GM12878 (cell line): ENCODE measurements at regions not wholly inside any gene's neighbourhood (a gene's known extent, or its start where the extent isn't known, plus 50 kb on each side); places are given as distances from the start of the nearest gene placed in this dataset.

Experiments used
- CEBPB ChIP-seq, 2 experiments: fragments of 150-350 bp in 1 of 2; IDR thresholded peaks; 2 replicates each; pipeline ENCODE4 v1.6.1; 2012 to 2014; ENCODE audit warnings: low read depth in 2 of 2, low read length in 2 of 2, borderline replicate concordance in 1 of 2, inconsistent platforms in 1 of 2
- CTCF ChIP-seq, 3 experiments: IDR thresholded peaks in 2 of 3; conservative IDR thresholded peaks in 1 of 3; 2 replicates each; pipeline ENCODE4 v1.5.1; 2011; ENCODE audit warnings: low read depth in 3 of 3, low read length in 3 of 3, mild to moderate bottlenecking in 3 of 3, control low read depth in 2 of 3, moderate library complexity in 2 of 3, inconsistent platforms in 1 of 3, mixed read lengths in 1 of 3; ENCODE audit not compliant: control insufficient read depth in 2 of 3, insufficient read depth in 1 of 3; ENCODE audit errors: extremely low read depth in 1 of 3
- HDAC2 ChIP-seq: fragments of 200-600 bp; sonication (generic); IDR thresholded peaks from 2 replicates; pipeline ENCODE4 v1.6.1; 2017
- HDAC6 ChIP-seq: fragments of 200-600 bp; sonication (generic); IDR thresholded peaks from one replicate; pipeline ENCODE4 v1.8.0; 2017; ENCODE audit warnings: antibody characterized with exemption; ENCODE audit not compliant: unreplicated experiment
- POLR2A ChIP-seq: IDR thresholded peaks from 2 replicates; pipeline ENCODE4 v1.6.1; 2011; ENCODE audit warnings: low read depth, mild to moderate bottlenecking, low read length
- RAD21 ChIP-seq: IDR thresholded peaks from 2 replicates; pipeline ENCODE4 v1.6.1; 2011; ENCODE audit warnings: mild to moderate bottlenecking, low read depth, low read length, moderate library complexity; ENCODE audit not compliant: insufficient read depth
- SMARCA5 ChIP-seq: fragments of 450-650 bp; IDR thresholded peaks from 2 replicates; pipeline ENCODE4 v1.6.1; 2017; ENCODE audit warnings: mild to moderate bottlenecking
- SREBF1 ChIP-seq: IDR thresholded peaks from 2 replicates; pipeline ENCODE4 v1.6.1; 2012; ENCODE audit warnings: mild to moderate bottlenecking, low read length
- TF ChIP-seq, protein P1 (sequence below): fragments of 450-650 bp; IDR thresholded peaks from 2 replicates; pipeline ENCODE4 v1.6.1; 2014; ENCODE audit warnings: mild to moderate bottlenecking

DNA sequence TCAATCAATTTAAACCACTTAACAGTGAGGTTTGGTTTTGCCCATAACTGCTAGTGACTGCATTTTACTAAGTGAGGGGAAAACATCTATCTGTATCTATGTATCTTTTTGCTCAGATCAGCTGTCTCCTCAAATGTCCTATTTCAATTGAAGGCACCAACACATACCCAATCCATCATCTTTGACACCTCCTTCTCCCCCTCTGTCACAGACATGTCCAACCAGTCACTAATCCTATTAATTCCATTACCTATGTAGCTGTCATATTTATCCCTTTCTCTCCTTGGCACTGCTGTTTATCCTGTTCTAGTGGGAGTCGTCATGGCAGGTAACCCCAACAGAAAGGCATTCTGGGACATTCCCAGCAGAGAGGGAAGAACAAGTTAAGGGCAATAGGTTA is 975.2 kb upstream of the AUTS2 start:
- TF ChIP-seq, protein P1, sequence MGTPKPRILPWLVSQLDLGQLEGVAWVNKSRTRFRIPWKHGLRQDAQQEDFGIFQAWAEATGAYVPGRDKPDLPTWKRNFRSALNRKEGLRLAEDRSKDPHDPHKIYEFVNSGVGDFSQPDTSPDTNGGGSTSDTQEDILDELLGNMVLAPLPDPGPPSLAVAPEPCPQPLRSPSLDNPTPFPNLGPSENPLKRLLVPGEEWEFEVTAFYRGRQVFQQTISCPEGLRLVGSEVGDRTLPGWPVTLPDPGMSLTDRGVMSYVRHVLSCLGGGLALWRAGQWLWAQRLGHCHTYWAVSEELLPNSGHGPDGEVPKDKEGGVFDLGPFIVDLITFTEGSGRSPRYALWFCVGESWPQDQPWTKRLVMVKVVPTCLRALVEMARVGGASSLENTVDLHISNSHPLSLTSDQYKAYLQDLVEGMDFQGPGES: no peak
- no peak for TF ChIP-seq CTCF (IDR thresholded peaks at IDR 0.05 in 2 of 3, conservative IDR thresholded peaks at IDR 0.05 in 1 of 3; ENCODE audit: control insufficient read depth in 2 of 3, extremely low read depth in 1 of 3, insufficient read depth in 1 of 3, low read depth in 3 of 3, low read length in 3 of 3)
- TF ChIP-seq CEBPB (IDR thresholded peaks at IDR 0.05; ENCODE audit: borderline replicate concordance in 1 of 2, low read depth in 2 of 2, low read length in 2 of 2): no peak
- TF ChIP-seq SREBF1: no peak
- no peak for TF ChIP-seq POLR2A
- no peak for TF ChIP-seq HDAC6
- TF ChIP-seq HDAC2: no peak
- TF ChIP-seq SMARCA5: no peak
- no peak for TF ChIP-seq RAD21
